SK-MEL-5 (cell line): ENCODE measurements at regions not wholly inside any gene's neighbourhood (a gene's known extent, or its start where the extent isn't known, plus 50 kb on each side); places are given as distances from the start of the nearest gene placed in this dataset.

Source experiments
- DNase-seq: peaks from one replicate; pipeline ENCODE4 v3.0.0-alpha.2; 2016; ENCODE audit warnings: low read depth, low spot score
- in situ Hi-C: cut with HindIII; loops from 2 replicates; pipeline ENCODE4 v1.10.0; 2016; ENCODE audit warnings: low sequenced_read_pairs, high pct_unique_total_duplicates, low pct_unique_long_range_greater_than_20kb

DNA sequence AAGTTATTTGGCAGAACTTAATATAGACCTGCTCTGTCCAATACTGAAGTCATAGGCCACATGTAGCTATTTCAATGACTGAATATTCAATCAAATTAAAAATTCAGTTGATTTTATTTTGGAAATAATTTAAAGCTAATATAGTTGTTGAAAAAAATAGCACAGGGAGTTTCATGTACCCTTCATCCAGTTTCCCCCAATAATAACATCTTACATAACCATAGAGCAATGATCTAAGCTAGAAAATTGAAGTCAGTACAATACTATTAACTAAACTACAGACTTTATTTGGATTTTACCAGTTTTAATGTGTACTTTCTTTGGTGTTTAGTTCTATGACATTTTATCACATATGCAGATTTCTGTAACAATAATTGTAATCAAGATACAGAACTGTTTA is 212.2 kb upstream of the HDDC2 start:
- in situ Hi-C loops, result no loop called here
- DNase-seq, result no peak

DNA sequence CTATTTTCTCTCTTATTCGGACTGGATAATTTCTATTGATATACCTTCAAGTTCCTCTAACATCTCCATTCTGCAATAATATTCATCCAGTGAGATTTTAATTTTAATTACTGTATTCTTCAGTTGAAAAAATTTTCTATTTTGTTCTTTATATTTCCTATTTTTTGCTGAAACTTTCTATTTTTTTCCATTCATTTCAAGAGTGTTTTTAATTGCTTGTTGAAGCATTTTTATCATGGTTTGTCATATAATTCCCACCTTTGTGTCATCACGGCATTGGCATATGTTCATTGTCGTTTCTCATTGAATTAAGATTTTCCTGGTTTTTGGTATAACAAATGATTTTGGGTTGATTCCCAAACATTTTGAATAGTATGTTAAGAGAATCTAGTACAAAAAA is 214.9 kb upstream of the HDDC2 start:
- in situ Hi-C loops, result no loop called here

DNA sequence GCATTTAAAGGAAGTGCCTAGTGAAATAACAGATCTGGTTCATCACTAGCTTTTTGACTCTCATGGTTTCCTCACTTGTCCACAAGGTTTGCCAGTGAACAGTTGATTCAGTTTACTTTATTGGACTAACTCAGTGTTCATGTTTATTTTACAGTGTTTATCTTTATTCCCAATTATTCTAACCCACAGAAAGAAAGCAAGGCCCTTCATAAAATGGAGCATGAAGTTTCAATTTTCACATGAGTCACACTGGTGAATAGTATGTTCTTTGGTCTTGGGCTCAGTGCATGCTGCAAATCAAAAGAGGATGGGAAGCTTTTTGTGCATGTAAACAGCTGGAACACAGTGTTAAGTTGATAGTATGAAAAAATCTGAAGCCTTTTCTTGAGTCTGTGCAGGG is 217.6 kb upstream of the HDDC2 start:
- no peak for DNase-seq
- in situ Hi-C loops, result no loop called here

More for the DNA sequence above, 214.9 kb upstream of the HDDC2 start:
- DNase-seq, result no peak

DNA sequence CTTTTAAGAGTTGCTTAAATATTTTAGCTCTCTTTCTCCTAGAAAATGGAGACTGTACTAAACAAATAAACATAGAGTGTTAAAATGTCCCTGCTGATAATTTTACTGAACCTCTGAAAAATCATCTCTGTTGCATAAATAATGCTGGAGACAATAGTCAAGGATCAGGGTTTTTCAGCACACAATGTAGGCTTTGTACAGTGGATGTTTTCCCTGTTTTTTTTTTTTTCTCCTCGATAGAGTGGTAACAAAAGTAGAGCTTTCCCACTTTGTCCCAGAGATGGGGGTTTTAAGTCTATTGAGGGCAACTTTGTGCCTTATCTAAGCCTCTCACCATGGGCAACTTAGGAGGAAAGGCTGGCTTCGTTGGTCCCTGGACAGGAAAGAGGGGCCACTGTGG is 222.6 kb upstream of the HDDC2 start:
- in situ Hi-C loops, result no loop called here
- DNase-seq, result peak; percentile 45

DNA sequence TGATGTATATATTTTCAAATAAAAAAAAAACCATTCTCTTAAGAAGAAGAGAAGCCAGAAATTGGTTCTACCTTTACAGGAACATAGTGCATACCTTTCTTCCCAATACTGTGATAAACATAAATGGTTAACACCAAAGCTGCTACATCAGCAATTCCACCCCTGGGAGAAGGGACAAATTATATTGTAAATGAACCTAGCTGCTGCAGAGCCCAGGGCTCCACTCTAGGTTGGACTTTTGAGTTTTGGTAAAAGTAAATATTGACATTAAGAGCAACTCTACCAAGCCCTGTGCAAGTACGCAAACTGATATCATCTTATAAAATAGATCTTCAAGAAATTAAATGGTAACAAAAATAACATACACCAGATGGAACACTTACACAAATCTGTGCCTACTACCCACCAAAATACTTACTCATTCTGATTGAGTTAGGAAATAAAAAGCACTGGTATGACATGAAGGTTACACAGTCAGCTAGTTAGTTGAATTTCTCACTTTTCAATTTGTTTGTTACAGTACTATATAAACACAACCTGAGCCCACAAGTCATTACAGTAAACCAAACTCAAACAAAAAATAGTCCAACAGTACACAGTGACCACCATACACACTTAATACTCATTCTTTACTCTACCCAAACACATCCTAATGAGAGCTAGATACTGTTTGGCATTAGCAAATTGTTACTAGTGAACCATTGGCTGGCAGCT is 223.3 kb upstream of the HEY2 start:
- in situ Hi-C loops, result no loop called here
- DNase-seq, result no peak

DNA sequence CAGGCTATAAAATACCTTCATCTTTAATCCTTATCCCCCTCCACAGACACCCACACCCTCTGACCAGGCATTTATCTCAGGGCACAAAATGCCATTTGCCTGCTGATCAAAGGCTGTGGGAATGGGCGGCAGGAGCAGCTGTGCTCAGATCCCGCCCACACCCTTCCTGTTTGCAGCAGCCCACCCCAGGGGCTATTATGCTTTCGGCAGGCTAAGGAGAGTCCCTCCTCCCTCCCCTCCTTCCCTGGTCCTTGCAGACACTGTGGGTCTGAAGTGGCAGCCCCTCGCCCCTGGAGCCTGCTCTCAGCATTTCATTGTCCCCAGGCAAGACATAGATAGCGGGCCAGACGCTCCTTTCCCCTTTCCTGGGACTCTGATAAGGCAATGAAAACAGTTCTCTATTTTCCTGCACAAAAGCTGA is 220.8 kb upstream of the HEY2 start:
- in situ Hi-C loops, result no loop called here
- DNase-seq, result no peak

DNA sequence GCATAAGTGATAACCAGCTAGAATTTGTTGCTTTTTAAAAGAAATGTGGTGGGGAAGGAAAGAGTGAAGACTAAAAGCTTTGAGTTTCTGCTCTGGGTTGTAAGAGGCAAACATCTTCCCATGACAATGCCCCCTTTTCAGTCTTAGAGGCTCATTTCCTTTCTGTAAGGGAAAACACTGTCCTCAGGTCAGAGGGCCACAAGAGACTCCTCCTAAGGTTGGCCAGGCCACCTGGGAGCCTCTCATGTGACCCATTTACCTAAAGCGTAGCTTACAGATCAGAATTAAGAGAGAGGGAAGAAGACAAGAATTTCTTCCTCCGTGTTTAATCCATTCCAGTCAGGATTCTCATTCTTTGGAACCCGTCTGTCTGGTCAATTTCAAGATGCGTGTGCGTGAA is 220.4 kb upstream of the HEY2 start:
- in situ Hi-C loops, result no loop called here
- DNase-seq, result no peak

DNA sequence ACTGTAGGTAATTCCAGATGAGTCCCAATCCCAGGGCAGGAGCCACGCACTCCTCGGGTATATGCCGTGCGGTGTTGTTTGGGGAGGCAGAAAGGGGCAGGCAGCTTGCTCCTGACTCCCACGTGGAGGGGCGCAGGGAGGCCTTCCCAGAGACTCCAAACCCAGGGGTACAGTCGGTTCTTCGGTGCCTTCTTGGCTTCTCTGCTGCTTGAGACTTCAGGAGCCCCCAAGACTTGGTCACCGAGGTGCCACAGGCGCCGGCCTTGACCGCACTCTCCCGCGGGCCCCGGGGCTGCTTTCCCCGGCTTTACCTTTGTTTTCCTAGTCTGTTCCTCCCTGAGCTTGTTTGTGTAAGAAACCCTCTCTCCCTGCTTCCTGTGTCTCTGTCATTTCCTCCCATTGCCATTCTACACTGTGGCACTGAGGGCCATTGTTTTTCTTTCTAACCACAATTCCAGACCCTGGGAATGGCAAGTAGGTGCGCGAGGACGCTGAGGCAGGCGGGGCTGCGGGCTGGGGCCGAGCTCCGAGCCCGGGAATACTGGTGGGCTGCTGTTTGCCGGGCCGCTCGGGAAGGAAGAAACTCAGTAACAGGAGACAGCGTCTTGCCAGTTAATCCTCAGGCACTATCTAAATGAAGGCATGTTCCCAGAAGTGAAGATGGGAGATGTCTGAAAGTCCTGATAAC is 215.6 kb upstream of the HEY2 start:
- no peak for DNase-seq
- in situ Hi-C loops, result no loop called here

DNA sequence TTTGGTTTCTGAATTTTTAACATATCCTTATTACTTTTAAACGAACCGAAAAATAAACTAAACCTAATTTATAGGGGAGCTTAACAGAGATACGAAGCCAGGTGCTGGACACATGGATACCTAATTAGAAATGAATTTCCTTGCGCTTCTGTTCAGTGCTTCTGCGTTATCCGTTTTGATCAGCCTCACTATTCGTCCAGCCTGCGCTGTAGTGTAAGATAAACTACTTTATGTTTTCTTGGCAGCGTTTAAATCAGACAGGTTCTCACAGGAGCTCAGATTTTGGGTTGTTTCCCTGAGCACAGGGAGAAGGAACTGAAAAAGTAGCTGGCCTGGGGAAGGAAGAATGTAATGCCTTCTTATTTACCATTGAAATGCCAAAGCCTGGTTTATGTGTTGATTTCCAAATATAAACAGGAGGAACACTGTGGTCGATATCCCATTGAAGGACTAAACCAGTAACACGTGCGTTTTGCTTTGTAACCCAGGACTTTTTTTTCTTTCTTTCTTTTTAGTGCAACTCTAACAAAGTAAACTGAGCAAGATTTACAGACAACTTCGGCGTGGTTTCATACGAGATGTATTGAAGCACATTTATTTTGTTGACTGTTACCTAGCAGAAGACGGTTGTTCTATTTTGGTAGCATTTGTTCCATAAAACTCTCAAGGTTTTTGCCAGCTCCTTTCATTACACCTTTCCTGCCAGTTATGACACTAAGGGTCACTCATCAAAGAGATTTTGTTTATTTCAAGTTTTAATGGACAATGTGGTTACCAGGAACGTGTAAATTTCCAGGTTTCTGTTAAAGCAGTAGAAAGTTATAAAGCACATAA is 214.8 kb upstream of the HEY2 start:
- no peak for DNase-seq
- in situ Hi-C loops, result no loop called here

DNA sequence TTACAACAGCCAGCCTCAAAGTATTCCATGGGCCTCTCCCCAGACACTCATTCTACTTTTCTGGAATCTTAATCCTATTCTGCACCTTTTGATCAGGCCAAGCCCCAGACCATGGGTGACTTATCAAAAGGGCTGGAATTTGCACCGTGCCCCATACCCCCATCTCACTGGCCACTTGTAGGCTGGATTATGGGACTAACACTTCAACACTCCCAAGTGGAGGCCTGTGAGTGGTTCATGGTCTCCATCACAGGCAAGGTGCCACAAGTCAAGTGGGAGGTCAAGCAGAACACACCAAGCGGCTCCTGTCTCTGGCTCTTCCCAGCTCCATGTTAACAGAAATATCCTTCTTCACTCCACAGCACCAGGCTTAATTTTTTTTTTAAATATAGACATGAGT is 212.3 kb upstream of the HEY2 start:
- DNase-seq, result no peak
- in situ Hi-C loops, result no loop called here

DNA sequence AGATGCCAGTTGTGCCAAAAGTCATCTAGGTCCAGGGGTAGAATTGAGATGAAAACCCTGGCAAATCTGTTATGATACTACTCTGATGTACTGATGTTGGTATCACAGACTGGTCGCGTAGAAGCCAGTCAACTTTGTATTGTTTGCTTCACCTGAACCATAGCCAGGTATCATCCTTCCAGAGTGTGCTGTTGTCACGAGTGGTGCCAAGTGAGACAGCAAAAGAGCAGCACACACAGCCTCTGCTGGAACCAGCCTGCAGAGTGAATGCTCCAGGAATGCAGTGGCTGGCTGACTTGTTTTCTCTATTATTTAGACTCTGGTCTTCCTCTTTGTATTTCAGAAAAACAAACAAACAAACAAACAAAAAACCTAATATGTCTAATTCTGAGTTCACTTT is 209.5 kb upstream of the HEY2 start:
- DNase-seq, result no peak
- in situ Hi-C loops, result no loop called here

DNA sequence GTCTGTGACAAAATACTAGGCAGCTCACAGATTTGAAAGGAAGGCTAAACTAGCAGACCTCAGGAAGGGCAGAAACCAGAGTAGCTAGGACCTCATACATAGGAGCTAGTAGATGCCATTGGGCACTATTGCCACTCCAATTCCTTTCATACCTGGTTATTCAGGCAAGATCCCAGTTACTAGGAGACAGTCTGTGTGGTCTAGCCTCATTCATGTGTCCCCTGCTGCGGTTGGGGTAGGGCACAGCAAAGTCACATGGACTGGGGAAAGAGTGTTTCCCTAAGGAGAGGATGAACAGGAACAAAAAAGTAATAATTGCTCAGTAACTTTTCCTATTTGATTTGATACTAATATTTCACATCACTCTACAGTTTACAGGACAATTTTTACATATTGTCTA is 204.6 kb upstream of the HEY2 start:
- in situ Hi-C loops, result no loop called here
- DNase-seq, result no peak

DNA sequence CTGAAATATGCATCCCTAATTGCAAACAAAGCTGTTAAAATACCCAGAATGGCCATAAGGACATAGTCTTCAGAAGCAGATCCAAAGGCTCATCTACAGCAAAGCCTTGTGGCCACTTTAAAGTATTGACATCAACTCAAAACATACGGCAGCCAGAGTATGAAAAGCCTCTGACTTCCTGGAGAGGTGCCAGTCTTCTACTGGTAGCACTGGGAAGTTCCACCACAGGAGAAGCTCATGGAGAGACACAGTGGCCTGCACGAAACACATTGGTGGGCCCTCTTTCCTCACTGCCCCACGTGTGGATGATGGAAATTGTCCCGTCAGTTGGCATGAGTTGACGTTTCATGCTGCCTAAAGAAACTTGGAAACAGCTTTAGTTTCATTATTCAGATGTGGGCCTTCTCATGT is 202.6 kb upstream of the HEY2 start:
- DNase-seq, result peak; percentile 91
- in situ Hi-C loops, result no loop called here

DNA sequence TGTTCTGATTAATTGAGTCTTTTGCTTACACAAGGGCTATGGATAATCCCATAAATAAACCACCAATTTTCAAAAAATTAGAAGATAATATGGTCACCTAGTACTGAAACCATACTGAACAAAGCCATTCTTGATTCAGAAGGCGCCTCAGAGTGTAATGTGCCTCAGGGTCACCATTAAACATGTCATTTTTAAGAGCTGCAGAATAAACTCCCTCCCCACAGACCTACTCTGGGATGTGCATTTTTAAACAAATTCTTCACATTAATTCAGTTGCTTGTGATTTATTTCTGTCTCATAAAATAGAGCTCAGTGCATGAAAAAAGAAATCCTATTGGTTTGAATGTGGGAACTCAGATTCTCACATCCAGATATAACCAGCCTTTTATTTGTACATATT is 202.1 kb upstream of the HEY2 start:
- in situ Hi-C loops, result no loop called here
- DNase-seq, result no peak

DNA sequence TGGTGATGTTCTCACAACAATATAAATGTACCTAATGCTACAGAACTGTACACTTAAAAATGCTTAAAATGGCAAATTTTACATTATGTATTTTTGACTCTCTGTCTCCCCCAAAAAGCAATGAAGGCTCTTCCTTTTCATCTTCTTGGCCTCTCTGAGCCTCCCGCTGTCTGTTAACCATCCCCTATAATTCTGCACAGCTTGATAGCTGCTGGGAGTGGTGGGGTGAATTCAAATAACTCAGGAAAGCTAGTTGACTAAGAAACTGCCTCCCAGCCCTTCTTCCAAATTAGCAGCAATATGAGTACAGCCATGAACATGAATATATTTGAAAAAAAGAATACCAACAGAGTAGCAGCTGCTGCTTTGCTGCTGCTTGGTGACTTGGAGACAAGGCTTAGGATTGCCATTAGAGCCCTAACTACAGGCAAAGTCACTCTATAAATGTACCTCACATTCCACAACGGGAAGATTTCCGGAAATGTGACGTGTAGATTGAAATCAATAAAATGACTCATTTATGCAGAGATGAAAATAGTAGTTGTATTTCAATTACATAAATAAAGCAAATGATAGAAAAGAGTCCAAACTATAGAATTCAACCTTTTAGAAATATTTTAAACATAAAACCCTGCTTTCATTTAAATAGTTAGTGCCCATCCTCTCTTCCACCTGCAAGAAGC is 200.1 kb upstream of the HEY2 start:
- in situ Hi-C loops, result no loop called here
- no peak for DNase-seq

DNA sequence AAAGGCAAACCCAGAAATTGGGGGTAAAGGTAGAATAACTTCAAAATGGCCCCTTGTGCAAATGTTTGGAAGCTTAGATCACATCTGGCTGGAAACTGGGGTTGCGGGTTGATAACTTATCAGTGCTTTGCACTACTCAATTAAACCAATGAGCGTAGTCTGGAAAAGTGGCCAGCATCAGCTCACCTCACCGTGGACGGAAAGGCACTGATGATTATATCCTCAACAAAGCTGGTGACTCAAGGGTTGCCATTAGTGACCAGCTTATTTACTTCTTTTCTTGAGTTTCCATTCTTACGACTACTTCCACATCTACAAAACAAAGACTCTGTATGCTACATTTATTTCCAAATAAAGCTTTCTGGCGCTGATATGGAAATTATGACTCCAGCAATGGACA is 198.5 kb upstream of the HEY2 start:
- in situ Hi-C loops, result no loop called here
- DNase-seq, result no peak

DNA sequence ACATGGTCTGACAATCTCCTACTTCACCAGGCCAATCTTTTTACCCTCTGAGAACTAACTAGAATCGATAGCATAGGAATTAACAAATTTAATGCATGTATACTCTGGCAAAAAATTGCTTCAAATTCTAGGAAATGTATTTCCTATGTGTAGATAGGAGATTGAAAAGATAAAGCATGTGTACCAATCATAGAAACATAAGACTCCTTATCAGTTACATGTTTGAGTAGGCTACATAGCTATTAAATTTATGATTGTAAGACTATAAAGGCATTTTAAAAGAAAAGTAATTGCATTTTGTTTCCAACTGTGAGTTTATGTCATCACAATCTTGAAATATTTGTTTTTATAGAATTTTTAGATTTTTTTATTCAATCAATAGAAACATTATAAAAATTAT is 196.6 kb upstream of the HEY2 start:
- in situ Hi-C loops, result no loop called here

DNA sequence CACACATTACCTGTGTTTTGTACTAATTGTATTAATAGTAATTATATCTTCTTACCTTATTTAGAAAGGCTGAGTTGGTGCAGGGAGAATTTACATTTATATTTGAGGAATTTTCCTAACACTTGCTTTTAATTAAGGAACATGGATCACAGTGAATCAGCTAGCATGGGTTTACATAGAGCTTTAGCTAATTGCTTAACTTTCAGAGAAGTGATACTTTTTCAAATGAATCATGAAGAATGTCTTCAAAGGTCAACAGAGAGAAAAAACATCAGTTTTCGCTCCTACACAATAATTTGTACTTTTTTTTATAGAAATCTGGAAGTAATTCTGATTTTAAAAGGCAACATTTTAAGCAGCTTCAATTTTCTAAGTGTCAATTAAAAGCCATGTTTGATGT is 195.0 kb upstream of the HEY2 start:
- in situ Hi-C loops, result no loop called here
- no peak for DNase-seq

More for the DNA sequence above, 196.6 kb upstream of the HEY2 start:
- no peak for DNase-seq
